Kidney tubule cell (primary cell): ENCODE measurements at regions not wholly inside any gene's neighbourhood (a gene's known extent, or its start where the extent isn't known, plus 50 kb on each side); places are given as distances from the start of the nearest gene placed in this dataset.

ENCODE experiments used
- DNase-seq: peaks from one replicate; pipeline ENCODE4 v3.0.0-alpha.2; 2018; ENCODE audit warnings: low spot score

GRCh38 chr14:65877624-65878023 lies 465.1 kb downstream of the FUT8 start:
- DNase-seq: no peak

- no peak for DNase-seq
Observed at GRCh38 chr14:65878586-65878985, 466.1 kb downstream of the FUT8 start.

GRCh38 chr14:65879248-65880009 lies 466.9 kb downstream of the FUT8 start:
- peak; percentile 93 for DNase-seq

GRCh38 chr14:65880507-65880906 lies 468.0 kb downstream of the FUT8 start:
- DNase-seq: peak; percentile 41

- DNase-seq: no peak
Observed at GRCh38 chr14:65881642-65882041, 469.1 kb downstream of the FUT8 start.

GRCh38 chr14:65888677-65889076 lies 476.1 kb downstream of the FUT8 start:
- DNase-seq: no peak

- DNase-seq: no peak
Observed at GRCh38 chr14:65892315-65892714, 479.8 kb downstream of the FUT8 start.

GRCh38 chr14:65900164-65900563 lies 487.6 kb downstream of the FUT8 start:
- DNase-seq: no peak

- no peak for DNase-seq
Observed at GRCh38 chr14:65901595-65901994, 489.1 kb downstream of the FUT8 start.

GRCh38 chr14:65904988-65905387 lies 492.5 kb downstream of the FUT8 start:
- no peak for DNase-seq

- no peak for DNase-seq
Observed at GRCh38 chr14:65906344-65906743, 493.8 kb downstream of the FUT8 start.

GRCh38 chr14:65906948-65907347 lies 494.4 kb downstream of the FUT8 start:
- DNase-seq: no peak

GRCh38 chr14:65910108-65910786 lies 497.7 kb downstream of the FUT8 start:
- peak; percentile 51 for DNase-seq

- DNase-seq: peak; percentile 7
Observed at GRCh38 chr14:65915125-65915524, 502.6 kb downstream of the FUT8 start.

GRCh38 chr14:65916055-65916454 lies 503.5 kb downstream of the FUT8 start:
- no peak for DNase-seq

- DNase-seq: no peak
Observed at GRCh38 chr14:65920996-65921395, 508.5 kb downstream of the FUT8 start.

GRCh38 chr14:65922142-65922541 lies 509.6 kb downstream of the FUT8 start:
- no peak for DNase-seq

GRCh38 chr14:65926504-65926903 lies 514.0 kb downstream of the FUT8 start:
- DNase-seq: no peak

- no peak for DNase-seq
Observed at GRCh38 chr14:65926935-65927700, 514.6 kb downstream of the FUT8 start.

GRCh38 chr14:65927931-65928356 lies 515.4 kb downstream of the FUT8 start:
- no peak for DNase-seq

- no peak for DNase-seq
Observed at GRCh38 chr14:65928995-65929394, 516.5 kb downstream of the FUT8 start.

GRCh38 chr14:65933400-65934069 lies 521.0 kb downstream of the FUT8 start:
- DNase-seq: no peak
